ENCODE measurements at regions not wholly inside any gene's neighbourhood (a gene's known extent, or its start where the extent isn't known, plus 50 kb on each side); places are given as distances from the start of the nearest gene placed in this dataset.

- ChIA-PET POLR2A (no interaction called here), CTCF (no interaction called here)
- WGBS (ENCODE audit: insufficient coverage): 98% methylated on average over 31 of the region's 42 CpGs
- Histone ChIP-seq H3K36me3 (ENCODE audit: control insufficient read depth in 4 of 4, insufficient read depth in 4 of 4, low read length in 3 of 4) (no peaks in the 10 kb centered on the region), H3K9me3 (ENCODE audit: control extremely low read depth in 1 of 5, control insufficient read depth in 4 of 5, insufficient read depth in 2 of 5, low read depth in 1 of 5, low read length in 4 of 5) (no peaks in the 10 kb centered on the region), H3K27me3 (replicated peaks in 2 of 5; ENCODE audit: control insufficient read depth in 4 of 5, insufficient read depth in 5 of 5, low read length in 4 of 5) (peaks cover 0 to 26% (median 4%) of the 10 kb centered on the region in 5 experiments), H3K4me3 (ENCODE audit: control insufficient read depth in 1 of 7, extremely low read depth in 1 of 7, insufficient read depth in 4 of 7, low read depth in 2 of 7, low read length in 6 of 7) (no peak overlapping the region), H3K4me1 (ENCODE audit: control extremely low read depth in 1 of 4, control insufficient read depth in 4 of 4, insufficient read depth in 4 of 4, low read length in 3 of 4) (no peaks in the 10 kb centered on the region), H3K27ac (ENCODE audit: insufficient read depth in 1 of 2, low read depth in 1 of 2, low read length in 2 of 2, poor library complexity in 1 of 2, severe bottlenecking in 2 of 2) (no peak overlapping the region)
- no peak for DNase-seq
Measured at GRCh38 chr2:234247453-234248180, 197.1 kb downstream of the SPP2 start.

DNA sequence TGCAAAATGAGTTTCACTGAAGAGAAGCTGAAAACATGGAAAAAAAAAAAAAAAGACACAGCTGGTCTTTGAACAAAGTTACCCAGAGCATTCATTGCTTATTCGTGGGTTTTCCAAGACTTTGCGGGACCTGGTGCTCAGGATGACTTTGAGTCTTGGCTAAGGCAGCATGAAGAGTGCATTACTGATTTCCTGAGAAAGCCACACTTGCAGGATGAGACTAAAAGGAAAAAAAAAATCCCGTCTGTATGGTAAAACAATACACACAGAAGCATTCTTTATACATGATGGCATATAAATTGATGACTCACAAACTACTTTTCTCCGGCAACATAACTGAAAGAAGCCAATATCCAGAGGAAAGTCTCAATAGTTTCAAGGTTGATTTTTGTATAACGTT, 195.4 kb downstream of the SPP2 start:
- Histone ChIP-seq H3K27me3 (replicated peaks in 2 of 5; ENCODE audit: control insufficient read depth in 4 of 5, insufficient read depth in 5 of 5, low read length in 4 of 5) (peaks cover 0 to 17% (median 4%) of the 10 kb centered on the region in 5 experiments), H3K27ac (ENCODE audit: insufficient read depth in 1 of 2, low read depth in 1 of 2, low read length in 2 of 2, poor library complexity in 1 of 2, severe bottlenecking in 2 of 2) (no peak overlapping the region), H3K4me1 (ENCODE audit: control extremely low read depth in 1 of 4, control insufficient read depth in 4 of 4, insufficient read depth in 4 of 4, low read length in 3 of 4) (no peaks in the 10 kb centered on the region), H3K4me3 (ENCODE audit: control insufficient read depth in 1 of 7, extremely low read depth in 1 of 7, insufficient read depth in 4 of 7, low read depth in 2 of 7, low read length in 6 of 7) (no peak overlapping the region), H3K9me3 (ENCODE audit: control extremely low read depth in 1 of 5, control insufficient read depth in 4 of 5, insufficient read depth in 2 of 5, low read depth in 1 of 5, low read length in 4 of 5) (no peaks in the 10 kb centered on the region), H3K36me3 (ENCODE audit: control insufficient read depth in 4 of 4, insufficient read depth in 4 of 4, low read length in 3 of 4) (no peaks in the 10 kb centered on the region)
- DNase-seq: no peak
- WGBS (ENCODE audit: insufficient coverage): 88% methylated on average over 2 of the region's 5 CpGs
- ChIA-PET POLR2A (no interaction called here), CTCF (no interaction called here)

DNA sequence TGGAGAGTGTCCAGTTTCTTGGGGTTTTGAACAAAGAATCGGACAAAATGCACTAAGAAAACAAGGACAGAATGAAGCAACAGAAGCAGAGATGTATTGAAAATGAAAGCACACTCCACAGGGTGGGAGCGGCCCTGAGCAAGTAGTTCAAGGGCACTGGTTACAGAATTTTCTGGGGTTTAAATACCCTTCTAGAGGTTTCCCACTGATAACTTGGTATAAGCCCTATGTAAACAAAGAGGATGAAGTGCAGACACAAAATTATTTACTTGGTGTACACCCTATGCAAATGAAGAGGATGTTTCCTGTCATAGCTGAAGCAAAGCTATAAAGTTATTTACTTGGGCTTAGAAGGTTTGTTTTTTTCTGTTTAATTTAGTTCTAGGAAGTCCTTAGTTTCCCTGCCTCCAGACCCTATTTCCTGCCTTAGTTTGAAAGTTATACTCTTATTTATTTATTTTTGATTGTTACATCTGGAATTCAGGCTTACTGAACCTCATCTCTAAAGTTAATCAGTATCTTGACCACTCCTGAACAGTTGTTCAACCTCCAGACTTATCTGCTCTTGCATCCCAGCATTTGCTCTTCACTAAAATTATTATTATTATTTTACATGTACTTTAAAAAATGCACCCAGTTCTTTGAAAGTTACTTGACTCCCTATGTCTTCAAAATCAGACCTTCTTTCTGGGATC, 193.5 kb downstream of the SPP2 start:
- H3K9me3 ChIP-seq (ENCODE audit: control extremely low read depth in 1 of 5, control insufficient read depth in 4 of 5, insufficient read depth in 2 of 5, low read depth in 1 of 5, low read length in 4 of 5): peaks cover 0 to 3% (median 0%) of the 10 kb centered on the region in 5 experiments
- peaks cover 0 to 14% (median 4%) of the 10 kb centered on the region in 5 experiments for H3K27me3 ChIP-seq (replicated peaks in 2 of 5; ENCODE audit: control insufficient read depth in 4 of 5, insufficient read depth in 5 of 5, low read length in 4 of 5)
- H3K4me1 ChIP-seq (ENCODE audit: control extremely low read depth in 1 of 4, control insufficient read depth in 4 of 4, insufficient read depth in 4 of 4, low read length in 3 of 4): no peaks in the 10 kb centered on the region
- no peak for DNase-seq
- H3K36me3 ChIP-seq (ENCODE audit: control insufficient read depth in 4 of 4, insufficient read depth in 4 of 4, low read length in 3 of 4): no peaks in the 10 kb centered on the region
- no peak overlapping the region for H3K27ac ChIP-seq (ENCODE audit: insufficient read depth in 1 of 2, low read depth in 1 of 2, low read length in 2 of 2, poor library complexity in 1 of 2, severe bottlenecking in 2 of 2)
- ChIA-PET POLR2A (no interaction called here), CTCF (no interaction called here)
- WGBS (ENCODE audit: insufficient coverage): 100% methylated on average over 1 of the region's 2 CpGs
- H3K4me3 ChIP-seq (ENCODE audit: control insufficient read depth in 1 of 7, extremely low read depth in 1 of 7, insufficient read depth in 4 of 7, low read depth in 2 of 7, low read length in 6 of 7): no peak overlapping the region

DNA sequence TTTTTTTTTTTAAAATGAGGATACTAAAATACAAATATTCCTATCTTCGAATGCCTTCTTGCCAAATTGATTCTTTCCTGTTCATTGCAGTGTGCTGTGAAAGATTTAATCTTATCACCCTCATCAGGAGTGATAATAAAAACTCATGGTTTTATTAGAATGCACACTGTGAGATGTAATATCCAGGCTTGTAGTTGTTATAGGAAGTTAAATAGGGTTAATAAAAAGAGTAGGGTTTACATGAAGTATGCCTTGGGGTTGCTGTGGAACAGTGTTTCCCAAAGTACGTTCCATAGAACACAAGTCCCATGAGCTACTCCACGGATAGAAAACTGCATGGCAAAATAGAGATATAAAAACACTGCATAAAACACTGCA, 191.9 kb downstream of the SPP2 start:
- H3K9me3 ChIP-seq (ENCODE audit: control extremely low read depth in 1 of 5, control insufficient read depth in 4 of 5, insufficient read depth in 2 of 5, low read depth in 1 of 5, low read length in 4 of 5): peaks cover 0 to 4% (median 0%) of the 10 kb centered on the region in 5 experiments
- H3K36me3 ChIP-seq (ENCODE audit: control insufficient read depth in 4 of 4, insufficient read depth in 4 of 4, low read length in 3 of 4): no peaks in the 10 kb centered on the region
- WGBS (ENCODE audit: insufficient coverage): 100% methylated on average over 2 of the region's 3 CpGs
- H3K4me3 ChIP-seq (ENCODE audit: control insufficient read depth in 1 of 7, extremely low read depth in 1 of 7, insufficient read depth in 4 of 7, low read depth in 2 of 7, low read length in 6 of 7): no peak overlapping the region
- no peak overlapping the region for H3K27ac ChIP-seq (ENCODE audit: insufficient read depth in 1 of 2, low read depth in 1 of 2, low read length in 2 of 2, poor library complexity in 1 of 2, severe bottlenecking in 2 of 2)
- ChIA-PET CTCF (interaction anchor here (0.8 to 1.1 kb wide), 2 partner anchors 10 to 12 kb away, joined by 3 read pairs; no protein-coding TSS in a partner anchor), POLR2A (no interaction called here)
- DNase-seq: no peak
- no peaks in the 10 kb centered on the region for H3K4me1 ChIP-seq (ENCODE audit: control extremely low read depth in 1 of 4, control insufficient read depth in 4 of 4, insufficient read depth in 4 of 4, low read length in 3 of 4)
- H3K27me3 ChIP-seq (replicated peaks in 2 of 5; ENCODE audit: control insufficient read depth in 4 of 5, insufficient read depth in 5 of 5, low read length in 4 of 5): peaks cover 0 to 14% (median 4%) of the 10 kb centered on the region in 5 experiments

DNA sequence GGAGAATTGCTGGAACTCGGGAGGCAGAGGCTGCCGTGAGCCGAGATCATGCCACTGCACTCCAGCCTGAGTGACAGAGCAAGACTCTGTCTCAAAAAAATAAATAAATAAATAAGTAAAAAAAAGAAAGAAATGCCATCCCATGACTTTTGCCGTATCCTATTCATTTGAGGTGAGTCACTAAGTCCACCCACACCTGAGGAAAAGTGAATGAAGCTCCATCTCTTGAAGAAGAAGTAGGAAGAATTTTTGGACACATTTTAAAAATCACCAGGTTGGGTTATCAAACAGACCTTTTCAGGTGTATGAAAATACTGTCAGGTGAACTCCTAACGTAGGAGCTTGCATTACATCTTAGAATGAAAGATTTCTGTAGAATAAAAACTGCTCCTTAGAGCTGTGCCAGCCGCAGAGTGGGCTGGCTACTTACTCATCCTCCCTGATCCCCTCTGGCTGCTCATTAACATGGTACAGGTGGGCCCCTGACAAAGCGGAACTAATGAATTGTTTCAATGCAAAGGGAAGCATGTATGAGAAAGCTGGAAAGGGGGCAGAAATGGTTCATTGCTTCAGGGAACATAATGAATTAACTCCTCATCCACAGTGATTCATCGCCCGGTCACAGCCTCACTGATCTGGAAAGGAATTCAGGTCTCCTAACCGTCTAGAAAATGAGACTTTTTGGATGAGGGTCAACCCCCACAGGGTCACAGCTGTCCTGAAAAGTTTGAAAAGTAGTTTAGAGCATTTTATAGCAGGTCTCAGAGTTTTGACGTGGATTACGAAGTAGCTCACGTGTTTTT, 191.4 kb downstream of the SPP2 start:
- Histone ChIP-seq H3K4me1 (ENCODE audit: control extremely low read depth in 1 of 4, control insufficient read depth in 4 of 4, insufficient read depth in 4 of 4, low read length in 3 of 4) (no peaks in the 10 kb centered on the region), H3K9me3 (ENCODE audit: control extremely low read depth in 1 of 5, control insufficient read depth in 4 of 5, insufficient read depth in 2 of 5, low read depth in 1 of 5, low read length in 4 of 5) (peaks cover 0 to 4% (median 0%) of the 10 kb centered on the region in 5 experiments), H3K4me3 (ENCODE audit: control insufficient read depth in 1 of 7, extremely low read depth in 1 of 7, insufficient read depth in 4 of 7, low read depth in 2 of 7, low read length in 6 of 7) (no peak overlapping the region), H3K27ac (ENCODE audit: insufficient read depth in 1 of 2, low read depth in 1 of 2, low read length in 2 of 2, poor library complexity in 1 of 2, severe bottlenecking in 2 of 2) (no peak overlapping the region), H3K27me3 (replicated peaks in 2 of 5; ENCODE audit: control insufficient read depth in 4 of 5, insufficient read depth in 5 of 5, low read length in 4 of 5) (peaks cover 0 to 14% (median 4%) of the 10 kb centered on the region in 5 experiments), H3K36me3 (ENCODE audit: control insufficient read depth in 4 of 4, insufficient read depth in 4 of 4, low read length in 3 of 4) (no peaks in the 10 kb centered on the region)
- WGBS (ENCODE audit: insufficient coverage): 89% methylated on average over 5 of the region's 13 CpGs
- CTCF ChIA-PET: interaction anchor here (0.8 to 1.1 kb wide), 2 partner anchors 9 to 11 kb away, joined by 3 read pairs; no protein-coding TSS in a partner anchor
- DNase-seq: no peak
- POLR2A ChIA-PET: no interaction called here

DNA sequence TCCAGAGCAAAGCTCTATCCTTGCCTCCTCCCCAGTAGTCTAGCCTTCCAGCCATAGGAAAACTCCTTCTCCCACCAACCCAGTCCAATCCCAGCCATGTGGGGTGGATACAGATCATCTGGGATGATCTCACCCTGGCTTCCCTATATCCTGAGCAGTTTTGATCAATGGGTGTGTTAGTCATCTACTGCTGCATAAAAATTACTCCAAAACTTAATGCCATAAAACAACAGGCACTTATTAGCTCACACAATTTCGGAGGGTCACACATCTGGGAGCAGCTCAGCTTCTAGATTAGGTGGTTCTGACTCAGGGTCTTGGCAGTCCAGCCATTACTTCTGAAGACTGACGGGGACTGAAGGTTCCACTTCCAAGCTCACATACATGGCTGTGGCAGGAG, 190.4 kb downstream of the SPP2 start:
- no peaks in the 10 kb centered on the region for H3K4me1 ChIP-seq (ENCODE audit: control extremely low read depth in 1 of 4, control insufficient read depth in 4 of 4, insufficient read depth in 4 of 4, low read length in 3 of 4)
- no peak overlapping the region for H3K27ac ChIP-seq (ENCODE audit: insufficient read depth in 1 of 2, low read depth in 1 of 2, low read length in 2 of 2, poor library complexity in 1 of 2, severe bottlenecking in 2 of 2)
- whole genome bisulfite sequencing (ENCODE audit: insufficient coverage): 94% methylated on average over 2 of the region's 2 CpGs
- no peak overlapping the region for H3K4me3 ChIP-seq (ENCODE audit: control insufficient read depth in 1 of 7, extremely low read depth in 1 of 7, insufficient read depth in 4 of 7, low read depth in 2 of 7, low read length in 6 of 7)
- H3K36me3 ChIP-seq (ENCODE audit: control insufficient read depth in 4 of 4, insufficient read depth in 4 of 4, low read length in 3 of 4): no peaks in the 10 kb centered on the region
- peaks cover 0 to 14% (median 5%) of the 10 kb centered on the region in 5 experiments for H3K27me3 ChIP-seq (replicated peaks in 2 of 5; ENCODE audit: control insufficient read depth in 4 of 5, insufficient read depth in 5 of 5, low read length in 4 of 5)
- CTCF ChIA-PET: no interaction called here
- no peak for DNase-seq
- peaks cover 0 to 4% (median 0%) of the 10 kb centered on the region in 5 experiments for H3K9me3 ChIP-seq (ENCODE audit: control extremely low read depth in 1 of 5, control insufficient read depth in 4 of 5, insufficient read depth in 2 of 5, low read depth in 1 of 5, low read length in 4 of 5)
- POLR2A ChIA-PET: no interaction called here

DNA sequence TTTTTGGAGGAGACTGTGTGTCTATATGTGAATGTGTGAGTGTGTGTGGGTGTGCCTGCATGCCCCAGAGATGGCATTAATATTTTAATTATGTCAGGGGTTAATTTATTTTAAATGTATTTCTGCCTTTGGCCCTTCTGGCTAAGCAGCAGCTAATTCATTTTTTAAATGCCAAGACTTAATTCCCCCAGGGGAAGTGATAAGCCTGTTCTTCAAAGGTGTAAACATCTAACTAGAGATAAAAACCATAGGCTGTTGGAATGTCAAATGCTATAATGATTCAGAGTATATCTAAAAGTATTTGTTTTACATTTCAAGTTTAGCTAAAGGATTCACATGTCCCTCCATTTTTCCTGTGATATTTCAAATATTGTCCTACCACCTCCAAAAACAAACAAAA, 184.7 kb downstream of the SPP2 start:
- no peak for DNase-seq
- H3K27me3 ChIP-seq (replicated peaks in 2 of 5; ENCODE audit: control insufficient read depth in 4 of 5, insufficient read depth in 5 of 5, low read length in 4 of 5): peaks cover 0 to 6% (median 6%) of the 10 kb centered on the region in 5 experiments
- no peak overlapping the region for H3K27ac ChIP-seq (ENCODE audit: insufficient read depth in 1 of 2, low read depth in 1 of 2, low read length in 2 of 2, poor library complexity in 1 of 2, severe bottlenecking in 2 of 2)
- H3K4me1 ChIP-seq (ENCODE audit: control extremely low read depth in 1 of 4, control insufficient read depth in 4 of 4, insufficient read depth in 4 of 4, low read length in 3 of 4): no peaks in the 10 kb centered on the region
- no peak overlapping the region for H3K4me3 ChIP-seq (ENCODE audit: control insufficient read depth in 1 of 7, extremely low read depth in 1 of 7, insufficient read depth in 4 of 7, low read depth in 2 of 7, low read length in 6 of 7)
- CTCF ChIA-PET: no interaction called here
- POLR2A ChIA-PET: no interaction called here
- peaks cover 0 to 4% (median 0%) of the 10 kb centered on the region in 5 experiments for H3K9me3 ChIP-seq (ENCODE audit: control extremely low read depth in 1 of 5, control insufficient read depth in 4 of 5, insufficient read depth in 2 of 5, low read depth in 1 of 5, low read length in 4 of 5)
- no peaks in the 10 kb centered on the region for H3K36me3 ChIP-seq (ENCODE audit: control insufficient read depth in 4 of 4, insufficient read depth in 4 of 4, low read length in 3 of 4)
